Gastroesophageal sphincter (tissue), 4 donors: ENCODE measurements at regions not wholly inside any gene's neighbourhood (a gene's known extent, or its start where the extent isn't known, plus 50 kb on each side); places are given as distances from the start of the nearest gene placed in this dataset.

Experiments
- ATAC-seq: fragments of 150-250 bp; one replicate; pipeline ENCODE4 v1.9.1; 2016; ENCODE audit warnings: mild to moderate bottlenecking, moderate library complexity
- H3K27ac ChIP-seq, 4 donors: fragments of 200-600 bp; sonication (generic) in 3 of 4; 1 replicate in 3 of 4; 2 replicates in 1 of 4; pipeline ENCODE4 v1.5.1; 2016 to 2019
- H3K27me3 ChIP-seq: fragments of 200-600 bp; sonication (generic); one replicate; pipeline ENCODE4 v1.5.1; 2019
- H3K36me3 ChIP-seq, 2 donors: fragments of 200-600 bp; sonication (generic); one replicate each; pipeline ENCODE4 v1.5.1; 2019; ENCODE audit warnings: control low read depth in 1 of 2
- H3K4me1 ChIP-seq, 3 donors: fragments of 200-600 bp; sonication (generic); 1 replicate in 2 of 3; 2 replicates in 1 of 3; pipeline ENCODE4 v1.5.1; 2016 to 2019; ENCODE audit warnings: control low read depth in 2 of 3
- H3K4me3 ChIP-seq, 2 donors: fragments of 200-600 bp; sonication (generic); one replicate each; pipeline ENCODE4 v1.5.1; 2019; ENCODE audit warnings: mild to moderate bottlenecking in 1 of 2, moderate library complexity in 1 of 2
- H3K9me3 ChIP-seq, 3 donors: fragments of 200-600 bp; sonication (generic); one replicate each; pipeline ENCODE4 v1.5.1; 2017 to 2019; ENCODE audit warnings: control low read depth in 2 of 3
- EP300 ChIP-seq: sonication (generic); formaldehyde crosslinking; IDR thresholded peaks from one replicate; pipeline ENCODE4 v1.6.1; 2017; ENCODE audit warnings: antibody characterized with exemption, mild to moderate bottlenecking
- POLR2A ChIP-seq, 2 donors: fragments of 450-650 bp; IDR thresholded peaks; one replicate each; pipeline ENCODE4 v1.6.1; 2017; ENCODE audit warnings: antibody characterized with exemption in 2 of 2, mild to moderate bottlenecking in 2 of 2, moderate library complexity in 1 of 2
- POLR2AphosphoS5 ChIP-seq: sonication (generic); formaldehyde crosslinking; IDR thresholded peaks from one replicate; pipeline ENCODE4 v1.6.1; 2017; ENCODE audit warnings: antibody characterized with exemption
- WGBS, 2 donors: methylation state at CpG; one replicate each; pipeline ENCODE4 v1.1.5; 2018; ENCODE audit warnings: low coverage in 1 of 2; 5-methylcytosine and 5-hydroxymethylcytosine counted together
- TF ChIP-seq, protein P1 (sequence below), 4 experiments: fragments of 200-600 bp in 2 of 4; fragments of 450-650 bp in 2 of 4; sonication (generic) in 1 of 4; IDR thresholded peaks; one replicate each; pipeline ENCODE4 v1.5.1; 2017 to 2019; ENCODE audit warnings: antibody characterized with exemption in 4 of 4, mild to moderate bottlenecking in 2 of 4, moderate library complexity in 2 of 4

DNA sequence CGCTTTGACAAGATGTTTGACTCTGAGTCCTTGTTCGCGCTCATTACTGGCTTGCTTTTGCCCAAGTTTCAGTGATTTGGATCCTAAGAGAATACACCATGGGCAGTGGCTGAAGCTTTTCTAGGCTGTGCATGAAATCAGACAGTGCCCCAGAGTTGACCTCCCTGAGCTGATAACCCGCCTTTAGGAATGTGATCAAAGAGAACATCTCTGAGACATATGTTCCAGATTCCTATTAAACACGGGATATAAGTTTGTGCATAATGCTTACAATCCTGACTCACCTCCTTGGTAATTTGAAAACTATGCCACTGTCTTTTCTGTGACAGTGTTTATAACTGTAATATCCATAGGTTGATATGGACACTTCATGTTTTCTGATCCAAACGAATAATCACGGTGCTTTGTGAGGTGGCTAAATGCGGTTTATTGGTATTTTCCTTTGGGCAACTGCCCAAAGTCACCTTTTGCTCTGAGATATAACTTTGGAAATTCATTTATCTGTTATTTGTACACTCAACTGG, 732.9 kb downstream of the MTRR start:
- Histone ChIP-seq H3K27ac (no peak overlapping the region), H3K9me3 (no peaks in the 10 kb centered on the region), H3K27me3 (no peaks in the 10 kb centered on the region), H3K36me3 (no peaks in the 10 kb centered on the region), H3K4me3 (no peak overlapping the region), H3K4me1 (no peaks in the 10 kb centered on the region)
- whole genome bisulfite sequencing, 2 donors = 70 to 76% methylated on average over 7 of the region's 8 CpGs
- TF ChIP-seq EP300 (no peak), POLR2A (IDR thresholded peaks at IDR 0.05) (no peak), POLR2AphosphoS5 (no peak)
- TF ChIP-seq, protein P1, sequence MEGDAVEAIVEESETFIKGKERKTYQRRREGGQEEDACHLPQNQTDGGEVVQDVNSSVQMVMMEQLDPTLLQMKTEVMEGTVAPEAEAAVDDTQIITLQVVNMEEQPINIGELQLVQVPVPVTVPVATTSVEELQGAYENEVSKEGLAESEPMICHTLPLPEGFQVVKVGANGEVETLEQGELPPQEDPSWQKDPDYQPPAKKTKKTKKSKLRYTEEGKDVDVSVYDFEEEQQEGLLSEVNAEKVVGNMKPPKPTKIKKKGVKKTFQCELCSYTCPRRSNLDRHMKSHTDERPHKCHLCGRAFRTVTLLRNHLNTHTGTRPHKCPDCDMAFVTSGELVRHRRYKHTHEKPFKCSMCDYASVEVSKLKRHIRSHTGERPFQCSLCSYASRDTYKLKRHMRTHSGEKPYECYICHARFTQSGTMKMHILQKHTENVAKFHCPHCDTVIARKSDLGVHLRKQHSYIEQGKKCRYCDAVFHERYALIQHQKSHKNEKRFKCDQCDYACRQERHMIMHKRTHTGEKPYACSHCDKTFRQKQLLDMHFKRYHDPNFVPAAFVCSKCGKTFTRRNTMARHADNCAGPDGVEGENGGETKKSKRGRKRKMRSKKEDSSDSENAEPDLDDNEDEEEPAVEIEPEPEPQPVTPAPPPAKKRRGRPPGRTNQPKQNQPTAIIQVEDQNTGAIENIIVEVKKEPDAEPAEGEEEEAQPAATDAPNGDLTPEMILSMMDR (IDR thresholded peaks at IDR 0.05) = no peak
- ATAC-seq = no peak

GRCh38 chr5:8606231-8606630, 737.3 kb downstream of the MTRR start:
- H3K27ac ChIP-seq = no peak overlapping the region
- no peaks in the 10 kb centered on the region for H3K4me1 ChIP-seq
- H3K9me3 ChIP-seq = no peaks in the 10 kb centered on the region
- H3K4me3 ChIP-seq = no peak overlapping the region
- no peak for ATAC-seq
- no peaks in the 10 kb centered on the region for H3K27me3 ChIP-seq
- no peaks in the 10 kb centered on the region for H3K36me3 ChIP-seq
- TF ChIP-seq, protein P1 (IDR thresholded peaks at IDR 0.05) = no peak
- TF ChIP-seq POLR2AphosphoS5 (no peak), POLR2A (IDR thresholded peaks at IDR 0.05) (no peak), EP300 (no peak)

DNA sequence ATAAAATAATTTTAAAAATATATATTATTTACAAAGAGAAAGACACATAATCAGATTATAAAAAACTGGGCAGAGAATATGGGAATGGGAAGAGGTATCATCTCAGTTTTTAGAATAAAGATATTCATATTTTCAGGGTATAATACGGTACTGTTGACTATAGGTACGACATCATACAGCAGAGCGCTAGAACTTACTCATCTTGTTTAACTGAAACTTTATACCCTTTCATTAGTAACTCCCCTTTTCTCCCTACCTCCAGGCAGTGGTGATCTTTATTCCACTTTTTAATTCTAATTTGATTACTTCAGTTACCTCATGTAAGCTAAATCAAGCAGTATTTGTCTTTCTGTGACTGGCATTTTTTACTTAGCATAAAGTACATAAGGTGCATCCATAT, 742.1 kb downstream of the MTRR start:
- H3K36me3 ChIP-seq = no peaks in the 10 kb centered on the region
- H3K27me3 ChIP-seq = no peaks in the 10 kb centered on the region
- no peak overlapping the region for H3K27ac ChIP-seq
- no peak overlapping the region for H3K4me3 ChIP-seq
- 80 to 94% methylated on average over 3 of the region's 3 CpGs for WGBS, 2 donors
- H3K4me1 ChIP-seq = no peaks in the 10 kb centered on the region
- ATAC-seq = no peak
- TF ChIP-seq POLR2A (IDR thresholded peaks at IDR 0.05) = no peak
- TF ChIP-seq EP300 = no peak
- TF ChIP-seq POLR2AphosphoS5 = no peak
- TF ChIP-seq, protein P1 (IDR thresholded peaks at IDR 0.05) = no peak
- no peaks in the 10 kb centered on the region for H3K9me3 ChIP-seq

- H3K9me3 ChIP-seq = no peaks in the 10 kb centered on the region
- 67% methylated on average over 4 of the region's 4 CpGs; no CpG with 5 or more reads in 1 of the 2 donors for WGBS, 2 donors
- no peak for TF ChIP-seq POLR2AphosphoS5
- TF ChIP-seq EP300 = no peak
- TF ChIP-seq POLR2A (IDR thresholded peaks at IDR 0.05) = no peak
- TF ChIP-seq, protein P1 (IDR thresholded peaks at IDR 0.05) = no peak
- ATAC-seq = no peak
- no peak overlapping the region for H3K27ac ChIP-seq
- no peaks in the 10 kb centered on the region for H3K4me1 ChIP-seq
- no peaks in the 10 kb centered on the region for H3K27me3 ChIP-seq
- H3K36me3 ChIP-seq = no peaks in the 10 kb centered on the region
- H3K4me3 ChIP-seq = no peak overlapping the region
These were observed 744.2 kb downstream of the MTRR start for GRCh38 chr5:8613078-8613685.

GRCh38 chr5:8615142-8615858, 746.4 kb downstream of the MTRR start:
- Histone ChIP-seq H3K4me1 (no peaks in the 10 kb centered on the region), H3K4me3 (no peak overlapping the region), H3K27ac (no peak overlapping the region), H3K9me3 (no peaks in the 10 kb centered on the region), H3K27me3 (no peaks in the 10 kb centered on the region), H3K36me3 (no peaks in the 10 kb centered on the region)
- WGBS, 2 donors = 82 to 93% methylated on average over 6 to 7 of the region's 7 CpGs
- no peak for ATAC-seq
- no peak for TF ChIP-seq POLR2A (IDR thresholded peaks at IDR 0.05)
- TF ChIP-seq POLR2AphosphoS5 = no peak
- no peak for TF ChIP-seq EP300
- TF ChIP-seq, protein P1 (IDR thresholded peaks at IDR 0.05) = no peak
